ENCODE measurements at regions not wholly inside any gene's neighbourhood (a gene's known extent, or its start where the extent isn't known, plus 50 kb on each side); places are given as distances from the start of the nearest gene placed in this dataset.

DNA sequence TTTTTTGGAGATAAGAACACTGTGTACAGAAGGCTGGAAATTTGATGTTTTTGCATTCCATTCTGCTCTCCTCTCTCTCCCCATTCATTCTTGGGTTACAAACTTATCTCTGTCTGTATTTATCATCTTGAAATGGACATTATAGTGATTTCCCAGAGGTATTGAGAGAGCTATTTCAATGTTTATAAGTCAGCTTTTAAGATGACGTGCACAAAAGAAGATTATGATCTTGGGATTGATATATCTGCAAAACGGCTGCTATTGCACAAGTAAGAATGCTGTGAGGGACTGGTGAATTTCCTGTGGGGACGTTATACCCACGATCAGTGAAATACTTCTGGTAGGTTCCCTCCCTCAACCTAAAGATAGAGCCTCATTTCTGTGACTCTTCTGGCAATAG is 61.0 kb upstream of the DTNA start:
- DNase-seq: peak; percentile 53

DNA sequence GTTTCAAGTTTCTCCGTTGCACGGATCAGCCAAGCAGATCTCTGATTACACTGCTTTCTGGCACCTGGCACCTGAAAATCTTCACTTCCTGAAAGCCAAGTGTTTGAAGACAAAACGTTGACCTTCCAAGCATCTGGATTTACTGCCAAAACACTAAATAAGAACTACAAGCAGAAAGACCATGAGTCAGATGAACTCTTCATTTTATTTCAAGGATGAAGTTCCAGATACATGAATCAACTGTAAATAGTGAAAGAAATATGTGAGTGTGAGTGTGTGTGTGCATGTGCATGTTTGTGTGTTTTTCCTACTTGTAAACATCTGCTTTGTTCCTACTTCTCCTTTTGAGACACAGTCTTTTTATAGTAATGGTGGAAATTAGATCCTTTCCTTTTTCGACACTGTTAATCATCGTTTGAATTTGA is 60.0 kb upstream of the DTNA start:
- DNase-seq: peak; percentile 59

DNA sequence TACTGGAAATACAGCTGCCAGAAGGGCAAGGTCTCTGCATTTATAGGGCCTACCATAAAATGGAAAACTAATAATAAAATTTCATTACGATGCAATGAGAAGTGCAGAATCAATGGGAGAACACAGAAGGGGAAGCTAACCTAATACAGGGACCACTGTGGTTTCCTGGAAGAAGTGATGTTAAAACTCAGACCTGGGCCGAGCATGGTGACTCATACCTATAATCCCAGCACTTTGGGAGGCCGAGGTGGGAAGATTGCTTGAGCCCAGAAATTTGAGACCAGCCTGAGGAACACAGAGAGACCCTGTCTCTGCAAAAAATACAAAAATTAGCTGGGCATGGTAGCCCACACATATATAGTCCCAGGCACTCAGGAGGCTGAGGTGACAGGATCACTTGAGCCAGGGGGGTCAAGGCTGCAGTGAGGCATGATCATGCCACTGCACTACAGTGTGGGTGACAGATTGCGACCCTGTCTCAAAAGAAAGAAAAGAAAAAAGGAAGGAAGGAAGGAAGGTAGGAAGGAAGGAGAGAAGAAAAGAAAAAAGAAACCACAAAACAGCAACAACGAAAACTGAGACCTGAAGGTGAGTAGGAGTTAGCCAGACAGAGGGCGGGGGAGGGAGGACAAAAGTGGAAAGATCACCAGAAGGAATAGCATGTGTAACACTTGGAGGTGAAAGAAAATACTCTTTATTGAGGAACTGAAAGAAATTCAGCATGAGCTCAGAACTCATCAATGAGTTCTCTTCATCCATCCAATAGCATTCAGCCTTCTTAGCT is 58.3 kb upstream of the DTNA start:
- DNase-seq: peak; percentile 43

DNA sequence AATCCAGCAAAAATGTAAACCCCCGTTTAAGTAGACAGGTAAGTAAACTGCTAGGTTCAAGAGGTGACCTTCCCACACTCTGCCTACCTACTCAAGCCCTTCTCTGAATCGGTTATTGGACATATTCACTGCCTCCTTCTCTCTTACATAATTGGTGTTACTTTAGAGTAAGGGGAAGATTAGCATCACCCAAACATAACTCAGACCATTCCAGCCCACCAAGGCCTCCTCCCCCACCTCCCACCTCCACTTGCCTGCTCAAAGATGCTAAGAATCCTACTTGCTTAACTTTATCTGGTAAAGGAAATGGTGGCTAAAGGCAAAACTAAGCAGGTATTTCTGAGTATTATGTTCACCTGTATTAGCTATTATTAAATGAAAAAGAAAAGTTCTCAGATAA is 55.0 kb upstream of the DTNA start:
- DNase-seq: no peak

DNA sequence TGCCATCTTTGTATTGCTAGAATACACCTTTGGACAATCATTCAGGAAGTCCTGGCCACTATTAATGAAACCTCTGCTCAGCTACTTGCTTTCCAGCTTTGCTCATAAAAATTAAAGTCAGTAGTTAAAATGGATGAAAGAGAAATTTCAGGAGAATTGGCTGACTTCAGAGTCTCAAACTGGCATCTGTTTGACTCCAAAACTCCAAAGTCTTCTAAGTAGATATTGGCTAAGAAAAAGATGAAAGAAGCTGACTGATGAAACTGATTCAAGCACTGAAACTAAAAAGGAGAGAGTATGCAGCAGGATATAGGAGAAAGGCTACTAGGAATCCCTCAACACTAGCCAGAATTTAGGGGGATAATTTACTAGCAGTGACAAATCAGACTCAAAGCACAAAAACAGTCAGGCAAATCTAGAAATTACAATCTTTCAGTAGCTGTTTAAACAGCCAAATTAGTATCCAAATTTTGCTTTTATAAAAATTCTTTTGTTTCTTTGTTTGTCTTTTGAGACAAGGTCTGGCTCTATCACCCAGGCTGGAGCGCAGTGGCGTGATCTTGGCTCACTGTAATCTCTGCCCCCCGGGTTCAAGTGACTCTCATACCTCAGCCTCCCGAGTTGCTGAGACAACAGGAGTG is 52.1 kb upstream of the DTNA start:
- DNase-seq: no peak

DNA sequence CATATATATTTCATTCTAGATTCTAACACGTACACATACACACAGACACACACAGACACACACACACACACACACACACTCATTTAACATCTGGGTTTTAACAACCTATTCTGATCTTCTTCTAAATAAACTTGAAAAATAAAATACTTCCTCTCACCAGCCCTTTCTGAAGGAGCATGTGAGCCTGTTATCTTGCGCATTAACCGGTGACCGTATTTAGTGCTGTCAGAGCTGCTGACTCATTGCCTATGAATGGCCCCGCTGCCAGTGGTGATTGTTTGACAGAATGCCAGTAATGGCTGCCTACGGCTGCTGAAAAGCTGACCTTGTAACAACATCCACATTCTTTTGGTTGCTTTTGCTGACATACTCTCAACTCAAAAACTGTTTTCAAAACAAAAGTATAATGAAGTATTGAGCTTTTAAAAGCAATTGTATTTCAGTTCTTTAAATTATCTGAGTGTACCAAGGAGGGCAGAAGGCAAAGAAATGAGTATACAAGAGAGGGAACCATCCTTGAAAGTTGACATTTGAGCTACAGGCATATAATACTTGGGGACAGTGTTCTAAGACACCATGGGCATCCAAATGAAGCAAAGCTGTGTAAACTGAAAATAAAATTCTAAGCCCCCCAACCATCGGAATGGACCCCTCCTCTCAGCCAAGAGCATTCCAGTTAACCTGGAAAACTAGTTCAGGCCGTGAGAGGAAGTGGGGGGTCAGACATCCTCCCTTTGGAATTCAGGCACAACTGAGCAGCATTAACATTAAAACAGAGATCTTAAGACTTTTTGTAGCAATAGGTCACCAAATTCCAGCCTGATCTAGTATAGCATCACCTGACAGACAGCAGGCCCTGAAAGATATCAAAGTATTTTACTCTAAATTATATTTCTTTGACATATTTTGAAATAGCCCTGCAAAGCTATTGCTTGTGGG is 50.2 kb upstream of the DTNA start:
- DNase-seq: peak; percentile 83

All from MV-4-11 (cell line).